IMR-90 (cell line): ENCODE measurements at regions not wholly inside any gene's neighbourhood (a gene's known extent, or its start where the extent isn't known, plus 50 kb on each side); places are given as distances from the start of the nearest gene placed in this dataset.

Source experiments
- ATAC-seq: fragments of 200-7000 bp; cut with Tn5 transposase; 2 replicates; pipeline ENCODE4 v1.9.1; 2020; ENCODE audit warnings: low read depth, mild to moderate bottlenecking, moderate library complexity
- BruUV-seq: library from RNA; stranded (reverse); fragments of 400-500 nt; replicated peaks from 2 replicates; lab custom pipeline; 2021; lab: Mats Ljungman, UMichigan
- CTCF ChIA-PET: fragments of 300-600 bp; formaldehyde crosslinking; extraction: SDS; loops from one replicate; lab custom pipeline; 2021; ENCODE audit warnings: antibody characterized with exemption; lab: Yijun Ruan, JAX
- POLR2A ChIA-PET: fragments of 300-600 bp; sonication (Branson Sonifier 250); formaldehyde crosslinking; loops from one replicate; lab custom pipeline; 2022; ENCODE audit warnings: antibody characterized with exemption; ENCODE audit not compliant: unreplicated experiment; lab: Charles Lee
- DNase-seq: peaks from one replicate; pipeline ENCODE4 v3.0.0; 2013
- H2AFZ ChIP-seq: replicated peaks from 2 replicates; pipeline ENCODE3; 2013; ENCODE audit warnings: low read length, mild to moderate bottlenecking; ENCODE audit not compliant: poor library complexity
- H2AK5ac ChIP-seq: 2 replicates; pipeline ENCODE4 v1.6.1; 2013; ENCODE audit warnings: low read depth, low read length, inconsistent platforms
- H2AK9ac ChIP-seq: replicated peaks from 2 replicates; pipeline ENCODE3; 2013; ENCODE audit warnings: mild to moderate bottlenecking, low read depth, low read length, moderate library complexity; ENCODE audit not compliant: poor library complexity
- H2BK120ac ChIP-seq: 2 replicates; pipeline ENCODE4 v1.6.1; 2013; ENCODE audit warnings: low read depth, low read length, inconsistent platforms
- H2BK15ac ChIP-seq: 3 replicates; pipeline ENCODE4 v1.6.1; 2013; ENCODE audit warnings: low read depth, low read length, inconsistent platforms
- H2BK20ac ChIP-seq: 2 replicates; pipeline ENCODE4 v1.6.1; 2013; ENCODE audit warnings: low read depth, mild to moderate bottlenecking, inconsistent platforms, low read length, moderate library complexity
- H2BK5ac ChIP-seq: 2 replicates; pipeline ENCODE4 v1.6.1; 2013; ENCODE audit warnings: mild to moderate bottlenecking, low read depth, low read length, inconsistent platforms; ENCODE audit not compliant: poor library complexity, severe bottlenecking
- H3K14ac ChIP-seq: replicated peaks from 2 replicates; pipeline ENCODE4 v1.6.1; 2013; ENCODE audit warnings: low read depth, low read length, inconsistent platforms
- H3K18ac ChIP-seq: 2 replicates; pipeline ENCODE4 v1.6.1; 2013; ENCODE audit warnings: low read depth, low read length, control low read depth
- H3K23ac ChIP-seq: 2 replicates; pipeline ENCODE4 v1.6.1; 2013; ENCODE audit warnings: low read depth, low read length, inconsistent platforms
- H3K27ac ChIP-seq: 2 replicates; pipeline ENCODE4 v1.5.1; 2013; ENCODE audit warnings: mild to moderate bottlenecking, control low read depth, low read length; ENCODE audit not compliant: insufficient read depth
- H3K27me3 ChIP-seq: 2 replicates; pipeline ENCODE4 v1.6.1; 2013; ENCODE audit warnings: low read length; ENCODE audit not compliant: control insufficient read depth, insufficient read depth
- H3K36me3 ChIP-seq: 2 replicates; pipeline ENCODE4 v1.6.1; 2013; ENCODE audit warnings: low read length, mixed read lengths; ENCODE audit not compliant: control insufficient read depth, insufficient read depth
- H3K4ac ChIP-seq: 2 replicates; pipeline ENCODE4 v1.6.1; 2013; ENCODE audit warnings: low read depth, low read length, inconsistent platforms
- H3K4me1 ChIP-seq: 2 replicates; pipeline ENCODE4 v1.6.1; 2013; ENCODE audit warnings: low read length, mixed read lengths; ENCODE audit not compliant: control insufficient read depth, insufficient read depth
- H3K4me2 ChIP-seq: 2 replicates; pipeline ENCODE4 v1.6.1; 2013; ENCODE audit warnings: low read depth, mild to moderate bottlenecking, control low read depth, low read length, moderate library complexity
- H3K4me3 ChIP-seq: 2 replicates; pipeline ENCODE4 v1.5.1; 2013; ENCODE audit warnings: low read depth, mild to moderate bottlenecking, control low read depth, low read length, moderate library complexity; ENCODE audit not compliant: insufficient read depth
- H3K56ac ChIP-seq: 2 replicates; pipeline ENCODE4 v1.6.1; 2013; ENCODE audit warnings: low read length, inconsistent platforms; ENCODE audit not compliant: insufficient read depth; ENCODE audit errors: extremely low read depth
- H3K79me1 ChIP-seq, 2 experiments: 2 replicates each; pipeline ENCODE4 v1.6.1; 2013; ENCODE audit warnings: low read length in 2 of 2, inconsistent platforms in 1 of 2, low read depth in 1 of 2
- H3K9ac ChIP-seq: 2 replicates; pipeline ENCODE4 v1.6.1; 2013; ENCODE audit warnings: low read depth, low read length, control low read depth
- H3K9me1 ChIP-seq: 2 replicates; pipeline ENCODE4 v1.6.1; 2013; ENCODE audit warnings: low read length, inconsistent platforms; ENCODE audit not compliant: insufficient read depth
- H3K9me3 ChIP-seq: 2 replicates; pipeline ENCODE4 v1.6.1; 2013; ENCODE audit warnings: low read length; ENCODE audit not compliant: control insufficient read depth, insufficient read depth
- H4K20me1 ChIP-seq: 2 replicates; pipeline ENCODE4 v1.6.1; 2013; ENCODE audit warnings: low read length, inconsistent platforms; ENCODE audit not compliant: insufficient read depth
- H4K5ac ChIP-seq: 2 replicates; pipeline ENCODE4 v1.6.1; 2013; ENCODE audit warnings: mild to moderate bottlenecking, low read depth, low read length, control low read depth
- H4K8ac ChIP-seq, 2 experiments: 2 replicates each; pipeline ENCODE4 v1.6.1; 2013; ENCODE audit warnings: low read depth in 2 of 2, low read length in 2 of 2, control low read depth in 1 of 2, inconsistent platforms in 1 of 2
- H4K91ac ChIP-seq: 2 replicates; pipeline ENCODE4 v1.6.1; 2013; ENCODE audit warnings: low read depth, low read length, inconsistent platforms; ENCODE audit not compliant: insufficient read depth
- CHD1 ChIP-seq: IDR thresholded peaks from 2 replicates; pipeline ENCODE4 v1.6.1; 2012; ENCODE audit warnings: low read depth, low read length, improper control_type of control experiment
- CTCF ChIP-seq: conservative IDR thresholded peaks from 2 replicates; pipeline ENCODE4 v1.5.1; 2012; ENCODE audit warnings: mild to moderate bottlenecking, low read depth, low read length, improper control_type of control experiment
- MXI1 ChIP-seq: IDR thresholded peaks from 2 replicates; pipeline ENCODE4 v1.6.1; 2012; ENCODE audit warnings: low read depth, mild to moderate bottlenecking, low read length, moderate library complexity, borderline replicate concordance
- WGBS, 2 experiments: methylation state at CpG; one replicate each; pipeline versions ENCODE4 v1.1.5 to v1.1.7; 2013; ENCODE audit warnings: missing lambda C conversion rate in 2 of 2; ENCODE audit not compliant: insufficient read length in 1 of 2; ENCODE audit errors: extremely low coverage in 2 of 2; 5-methylcytosine and 5-hydroxymethylcytosine counted together
- dilution Hi-C: fragments of 300-500 bp; cut with HindIII; formaldehyde crosslinking; loops from one replicate; pipeline ENCODE4 v1.14.3; 2018; ENCODE audit warnings: low sequenced_read_pairs; ENCODE audit not compliant: unreplicated experiment
- in situ Hi-C: fragments of 300-500 bp; cut with MboI; formaldehyde crosslinking; loops from 3 replicates; pipeline ENCODE4 v1.14.3; 2019; ENCODE audit warnings: low sequenced_read_pairs, inconsistent platforms, mixed read lengths
- intact Hi-C: fragments of 100-400 bp; cut with micrococcal nuclease; formaldehyde crosslinking; loops from 2 replicates; pipeline ENCODE4 v1.10.0; 2022

GRCh38 chr4:170949084-170949483 lies 859.3 kb upstream of the AADAT start:
- BruUV-seq, result no TSS peak
- H2AK5ac ChIP-seq, result no peak overlapping the region
- DNase-seq, result no peak
- no peak for TF ChIP-seq MXI1
- TF ChIP-seq CTCF, result no peak
- TF ChIP-seq CHD1, result no peak
- no peaks in the 10 kb centered on the region for H3K36me3 ChIP-seq
- H2BK5ac ChIP-seq, result no peak overlapping the region
- H3K23ac ChIP-seq, result no peak overlapping the region
- H4K8ac ChIP-seq, result no peak overlapping the region
- no peak overlapping the region for H3K14ac ChIP-seq
- no peak overlapping the region for H3K4ac ChIP-seq
- H4K5ac ChIP-seq, result no peak overlapping the region
- no peak overlapping the region for H2BK120ac ChIP-seq
- H3K27ac ChIP-seq, result no peak overlapping the region
- no peak overlapping the region for H3K18ac ChIP-seq
- no peak overlapping the region for H2BK20ac ChIP-seq
- intact Hi-C loops (no loop called here), dilution Hi-C loops (no loop called here), in situ Hi-C loops (no loop called here)
- no peak overlapping the region for H3K56ac ChIP-seq
- ChIA-PET CTCF (no interaction called here), POLR2A (no interaction called here)
- no peak overlapping the region for H3K4me2 ChIP-seq
- 0 out of 2 replicates have a peak, but pooled peaks cover 2% of the 10 kb centered on the region for H3K9me3 ChIP-seq
- H4K20me1 ChIP-seq, result no peaks in the 10 kb centered on the region
- no peak overlapping the region for H4K91ac ChIP-seq
- no peaks in the 10 kb centered on the region for H3K4me1 ChIP-seq
- no peaks in the 10 kb centered on the region for H3K27me3 ChIP-seq
- no peak overlapping the region for H2BK15ac ChIP-seq
- H2AK9ac ChIP-seq, result no peak overlapping the region
- H2AFZ ChIP-seq, result no peak overlapping the region
- no peak for ATAC-seq
- no peaks in the 10 kb centered on the region for H3K9me1 ChIP-seq
- H3K9ac ChIP-seq, result no peak overlapping the region
- H3K79me1 ChIP-seq, result no peaks in the 10 kb centered on the region
- no CpG with 5 or more reads among the region's 3 CpGs for WGBS, 2 experiments
- no peak overlapping the region for H3K4me3 ChIP-seq
